PC-9 (cell line): ENCODE measurements at regions not wholly inside any gene's neighbourhood (a gene's known extent, or its start where the extent isn't known, plus 50 kb on each side); places are given as distances from the start of the nearest gene placed in this dataset.

Experiments
- BruUV-seq: library from RNA; stranded (reverse); fragments of 400-500 nt; replicated peaks from 2 replicates; lab custom pipeline; 2021; lab: Mats Ljungman, UMichigan
- CTCF ChIA-PET: fragments of 300-600 bp; sonication (Branson Sonifier 250); formaldehyde crosslinking; loops from one replicate; lab custom pipeline; 2022; ENCODE audit warnings: antibody characterized with exemption; lab: Charles Lee
- POLR2A ChIA-PET: fragments of 300-600 bp; sonication (Branson Sonifier 250); formaldehyde crosslinking; loops from one replicate; lab custom pipeline; 2022; ENCODE audit warnings: antibody characterized with exemption; ENCODE audit not compliant: unreplicated experiment; lab: Charles Lee
- DNase-seq, 2 experiments: peaks; one replicate each; pipeline versions ENCODE4 v3.0.0 to v3.0.0-alpha.2; 2015 to 2022; ENCODE audit warnings: mixed read lengths in 1 of 2
- H2AFZ ChIP-seq: fragments of 200-600 bp; sonication (generic); 2 replicates; pipeline ENCODE4 v1.8.1; 2017; ENCODE audit warnings: antibody characterized with exemption
- H3F3A ChIP-seq: fragments of 200-600 bp; sonication (generic); 2 replicates; pipeline ENCODE4 v1.8.1; 2017; ENCODE audit warnings: antibody characterized with exemption, mild to moderate bottlenecking, low read depth; ENCODE audit not compliant: insufficient read depth
- H3K27ac ChIP-seq: fragments of 200-600 bp; sonication (generic); 2 replicates; pipeline ENCODE4 v1.6.1; 2016; ENCODE audit warnings: mixed run types
- H3K27me3 ChIP-seq: fragments of 200-600 bp; sonication (generic); 2 replicates; pipeline ENCODE4 v1.6.1; 2016; ENCODE audit warnings: low read depth, mixed run types; ENCODE audit not compliant: insufficient read depth
- H3K36me3 ChIP-seq: fragments of 200-600 bp; sonication (generic); 2 replicates; pipeline ENCODE4 v1.6.1; 2016; ENCODE audit warnings: low read depth, mixed run types
- H3K4me1 ChIP-seq: fragments of 200-600 bp; sonication (generic); replicated peaks from 2 replicates; pipeline ENCODE4 v1.6.1; 2016; ENCODE audit warnings: mixed run types; ENCODE audit not compliant: insufficient read depth
- H3K4me2 ChIP-seq: fragments of 200-600 bp; sonication (generic); 2 replicates; pipeline ENCODE4 v1.6.1; 2017; ENCODE audit warnings: mixed run types
- H3K4me3 ChIP-seq: fragments of 200-600 bp; sonication (generic); 2 replicates; pipeline ENCODE4 v1.6.1; 2016; ENCODE audit warnings: mixed run types
- H3K79me2 ChIP-seq: fragments of 200-600 bp; sonication (generic); 2 replicates; pipeline ENCODE4 v1.6.1; 2017; ENCODE audit warnings: low read depth, mixed run types
- H3K9me2 ChIP-seq: fragments of 200-600 bp; sonication (generic); 2 replicates; pipeline ENCODE4 v1.8.1; 2017; ENCODE audit warnings: mild to moderate bottlenecking; ENCODE audit not compliant: insufficient read depth
- H3K9me3 ChIP-seq: fragments of 200-600 bp; sonication (generic); 2 replicates; pipeline ENCODE4 v1.8.1; 2016; ENCODE audit warnings: low read depth; ENCODE audit not compliant: insufficient read depth
- H4K20me1 ChIP-seq: fragments of 200-600 bp; sonication (generic); 2 replicates; pipeline ENCODE4 v1.8.1; 2017; ENCODE audit not compliant: insufficient read depth
- EZH2 ChIP-seq: fragments of 200-600 bp; sonication (generic); IDR thresholded peaks from 2 replicates; pipeline ENCODE4 v1.8.0; 2017; ENCODE audit warnings: antibody characterized with exemption, low read depth
- intact Hi-C: fragments of 100-400 bp; cut with micrococcal nuclease; formaldehyde crosslinking; loops from one replicate; pipeline ENCODE4 v1.10.0; 2022; ENCODE audit not compliant: unreplicated experiment
- TF ChIP-seq, protein P1 (sequence below): fragments of 200-600 bp; sonication (generic); conservative IDR thresholded peaks from 2 replicates; pipeline ENCODE4 v1.6.1; 2017; ENCODE audit warnings: mixed run types, antibody characterized with exemption, mild to moderate bottlenecking, moderate library complexity

DNA sequence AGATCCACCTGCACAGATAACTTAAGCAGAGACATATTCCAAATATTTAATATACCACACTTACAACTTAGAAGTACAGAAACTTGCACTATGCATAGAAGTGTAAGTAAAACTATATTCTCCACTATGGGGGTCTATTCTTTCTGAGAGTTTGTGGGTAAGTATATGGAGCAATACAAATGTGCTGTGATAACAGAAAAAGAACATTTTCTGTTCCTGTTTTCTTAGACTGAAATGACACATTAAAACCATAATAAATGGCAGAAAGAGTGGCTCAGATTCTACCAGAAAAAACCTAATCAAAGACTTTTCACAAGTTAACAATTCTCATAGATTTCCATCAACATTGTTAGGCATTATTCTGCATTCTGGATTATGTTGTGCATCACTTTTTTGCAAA, 96.6 kb upstream of the WNT7A start:
- no peak overlapping the region for H2AFZ ChIP-seq
- H3K4me3 ChIP-seq, result no peak overlapping the region
- peaks cover 14% of the 10 kb centered on the region; the same call in 1 of the 2 replicates for H3K9me3 ChIP-seq
- TF ChIP-seq, protein P1, sequence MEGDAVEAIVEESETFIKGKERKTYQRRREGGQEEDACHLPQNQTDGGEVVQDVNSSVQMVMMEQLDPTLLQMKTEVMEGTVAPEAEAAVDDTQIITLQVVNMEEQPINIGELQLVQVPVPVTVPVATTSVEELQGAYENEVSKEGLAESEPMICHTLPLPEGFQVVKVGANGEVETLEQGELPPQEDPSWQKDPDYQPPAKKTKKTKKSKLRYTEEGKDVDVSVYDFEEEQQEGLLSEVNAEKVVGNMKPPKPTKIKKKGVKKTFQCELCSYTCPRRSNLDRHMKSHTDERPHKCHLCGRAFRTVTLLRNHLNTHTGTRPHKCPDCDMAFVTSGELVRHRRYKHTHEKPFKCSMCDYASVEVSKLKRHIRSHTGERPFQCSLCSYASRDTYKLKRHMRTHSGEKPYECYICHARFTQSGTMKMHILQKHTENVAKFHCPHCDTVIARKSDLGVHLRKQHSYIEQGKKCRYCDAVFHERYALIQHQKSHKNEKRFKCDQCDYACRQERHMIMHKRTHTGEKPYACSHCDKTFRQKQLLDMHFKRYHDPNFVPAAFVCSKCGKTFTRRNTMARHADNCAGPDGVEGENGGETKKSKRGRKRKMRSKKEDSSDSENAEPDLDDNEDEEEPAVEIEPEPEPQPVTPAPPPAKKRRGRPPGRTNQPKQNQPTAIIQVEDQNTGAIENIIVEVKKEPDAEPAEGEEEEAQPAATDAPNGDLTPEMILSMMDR, result no peak
- no peak for TF ChIP-seq EZH2
- no peaks in the 10 kb centered on the region for H4K20me1 ChIP-seq
- intact Hi-C loops, result no loop called here
- H3K4me2 ChIP-seq, result no peak overlapping the region
- POLR2A ChIA-PET, result no interaction called here
- no peaks in the 10 kb centered on the region for H3K36me3 ChIP-seq
- no peak overlapping the region for H3K27ac ChIP-seq
- no peaks in the 10 kb centered on the region for H3K79me2 ChIP-seq
- no peaks in the 10 kb centered on the region for H3F3A ChIP-seq
- no peaks in the 10 kb centered on the region for H3K4me1 ChIP-seq
- BruUV-seq, result no TSS peak
- H3K9me2 ChIP-seq, result no peaks in the 10 kb centered on the region
- DNase-seq, result no peak
- CTCF ChIA-PET, result no interaction called here
- 0 out of 2 replicates have a peak, but pooled peaks cover 3% of the 10 kb centered on the region for H3K27me3 ChIP-seq

DNA sequence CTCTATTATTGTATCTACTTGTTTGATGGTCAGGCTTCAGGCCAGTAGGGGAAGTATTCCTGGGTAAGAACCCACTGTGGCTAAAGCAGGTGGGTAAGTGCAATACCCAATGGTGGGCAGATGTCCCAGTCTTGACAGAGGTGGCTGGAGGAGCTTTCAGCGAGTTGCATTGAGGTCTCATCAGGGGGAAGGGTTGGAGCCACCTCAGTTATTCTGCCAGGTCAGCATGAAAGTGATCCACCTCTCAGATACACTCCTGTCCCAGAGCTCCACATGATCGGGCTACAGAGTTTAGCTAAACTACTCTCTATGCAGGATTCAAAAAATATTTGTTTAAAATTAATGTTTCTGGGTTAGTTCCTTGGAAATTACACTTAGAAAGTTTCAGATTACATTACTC, 95.8 kb upstream of the WNT7A start:
- H3K27me3 ChIP-seq, result 0 out of 2 replicates have a peak, but pooled peaks cover 3% of the 10 kb centered on the region
- DNase-seq, result no peak
- no peak overlapping the region for H3K4me3 ChIP-seq
- H3K9me3 ChIP-seq, result peaks cover 14% of the 10 kb centered on the region; the same call in 1 of the 2 replicates
- H3K4me2 ChIP-seq, result no peak overlapping the region
- no peak overlapping the region for H2AFZ ChIP-seq
- no peaks in the 10 kb centered on the region for H4K20me1 ChIP-seq
- H3K27ac ChIP-seq, result no peak overlapping the region
- no peaks in the 10 kb centered on the region for H3K9me2 ChIP-seq
- H3F3A ChIP-seq, result no peaks in the 10 kb centered on the region
- CTCF ChIA-PET, result no interaction called here
- intact Hi-C loops, result no loop called here
- TF ChIP-seq EZH2, result no peak
- TF ChIP-seq, protein P1, result no peak
- BruUV-seq, result no TSS peak
- POLR2A ChIA-PET, result no interaction called here
- H3K79me2 ChIP-seq, result no peaks in the 10 kb centered on the region
- H3K4me1 ChIP-seq, result no peaks in the 10 kb centered on the region
- no peaks in the 10 kb centered on the region for H3K36me3 ChIP-seq

DNA sequence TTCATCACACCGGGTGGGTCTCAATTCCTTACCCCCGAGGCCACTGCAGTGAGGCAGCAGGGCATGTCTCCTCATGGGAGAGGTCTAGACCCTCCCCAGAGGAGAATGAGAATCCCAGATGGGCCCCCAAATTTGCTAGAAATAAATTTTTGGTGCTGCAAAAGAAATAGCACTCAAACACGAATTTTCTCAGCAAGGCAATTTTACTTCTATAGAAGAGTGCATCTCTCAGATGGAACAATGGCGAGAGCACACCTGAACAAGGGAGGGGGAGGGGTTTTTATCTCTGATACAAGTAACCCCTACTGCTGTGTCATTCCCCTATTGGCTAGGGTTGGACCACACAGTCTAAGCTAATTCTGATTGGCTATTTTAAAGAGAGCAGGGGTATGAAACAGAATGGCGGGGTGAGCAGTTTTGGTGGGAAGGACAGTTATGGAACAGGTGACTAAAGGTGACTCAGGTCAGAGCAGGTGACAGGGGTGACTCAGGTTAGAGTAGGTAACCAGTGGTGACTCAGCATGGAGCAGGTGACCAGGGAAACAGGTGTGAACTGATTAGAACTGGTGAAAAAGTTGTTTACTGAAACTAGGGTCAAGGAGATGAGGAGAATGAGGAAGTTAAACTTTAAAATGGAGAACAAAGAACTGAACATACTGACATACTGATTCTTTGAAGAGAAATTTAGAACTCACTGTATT, 93.0 kb upstream of the WNT7A start:
- ChIA-PET POLR2A (no interaction called here), CTCF (no interaction called here)
- no TSS peak for BruUV-seq
- Histone ChIP-seq H3K36me3 (no peaks in the 10 kb centered on the region), H2AFZ (no peak overlapping the region), H3K27ac (no peak overlapping the region), H3K79me2 (no peaks in the 10 kb centered on the region), H3K27me3 (0 out of 2 replicates have a peak, but pooled peaks cover 7% of the 10 kb centered on the region), H3K4me1 (no peaks in the 10 kb centered on the region), H3K4me2 (no peak overlapping the region), H3K9me2 (no peaks in the 10 kb centered on the region), H3F3A (no peaks in the 10 kb centered on the region), H3K9me3 (peaks cover 14% of the 10 kb centered on the region; the same call in 1 of the 2 replicates), H3K4me3 (no peak overlapping the region), H4K20me1 (no peaks in the 10 kb centered on the region)
- DNase-seq, result no peak
- intact Hi-C loops, result no loop called here
- TF ChIP-seq EZH2, result no peak
- TF ChIP-seq, protein P1, result no peak
